ENCODE measurements at regions not wholly inside any gene's neighbourhood (a gene's known extent, or its start where the extent isn't known, plus 50 kb on each side); places are given as distances from the start of the nearest gene placed in this dataset.

- no peaks in the 10 kb centered on the region for H3K27me3 Mint-ChIP-seq (ENCODE audit: insufficient read depth, low read depth, poor library complexity)
- H3K4me1 Mint-ChIP-seq: no peaks in the 10 kb centered on the region
- no peak for DNase-seq (ENCODE audit: low spot score)
- Histone ChIP-seq H3K27me3 (ENCODE audit: insufficient read depth) (no peaks in the 10 kb centered on the region), H3K4me3 (no peak overlapping the region), H3K36me3 (ENCODE audit: insufficient read depth) (no peaks in the 10 kb centered on the region), H3K4me1 (ENCODE audit: insufficient read depth) (no peaks in the 10 kb centered on the region), H4K20me1 (replicated peaks; ENCODE audit: insufficient read depth) (no peaks in the 10 kb centered on the region), H3K79me2 (replicated peaks; ENCODE audit: insufficient read depth) (no peaks in the 10 kb centered on the region), H3F3A (replicated peaks; ENCODE audit: low read depth) (no peaks in the 10 kb centered on the region), H2AFZ (no peak overlapping the region), H3K4me2 (no peak overlapping the region), H3K27ac (ENCODE audit: low read depth) (no peak overlapping the region), H3K9me2 (ENCODE audit: insufficient read depth) (no peaks in the 10 kb centered on the region)
- H3K36me3 Mint-ChIP-seq (ENCODE audit: low read depth): no peaks in the 10 kb centered on the region
- H3K27ac Mint-ChIP-seq: no peak overlapping the region
- H3K4me3 Mint-ChIP-seq: no peak overlapping the region
- ATAC-seq: no peak
- no peaks in the 10 kb centered on the region for H3K9me3 Mint-ChIP-seq
- TF ChIP-seq ZNF331 (CRISPR knock-in tag; IDR thresholded peaks at IDR 0.05; ENCODE audit: low read depth): no peak
- no peak for TF ChIP-seq EZH2 (IDR thresholded peaks at IDR 0.05; ENCODE audit: low read depth, unreplicated experiment)
- TF ChIP-seq ZNF462 (CRISPR knock-in tag; IDR thresholded peaks at IDR 0.05): no peak
- no peak for TF ChIP-seq ZNF114 (CRISPR knock-in tag; IDR thresholded peaks at IDR 0.05)
- no peak for TF ChIP-seq STAT1 (IDR thresholded peaks at IDR 0.05; ENCODE audit: unreplicated experiment)
- TF ChIP-seq ETS1 (IDR thresholded peaks at IDR 0.05): no peak
- TF ChIP-seq POLR2AphosphoS5 (IDR thresholded peaks at IDR 0.05; ENCODE audit: low read depth): no peak
- TF ChIP-seq CTCF (conservative IDR thresholded peaks at IDR 0.05; ENCODE audit: low read depth in 2 of 2): no peak
- no peak for TF ChIP-seq JUNB (IDR thresholded peaks at IDR 0.05; ENCODE audit: unreplicated experiment)
- no peak for TF ChIP-seq CREB1 (CRISPR knock-in tag; IDR thresholded peaks at IDR 0.05; ENCODE audit: low read depth)
- TF ChIP-seq REST (IDR thresholded peaks at IDR 0.05; ENCODE audit: unreplicated experiment): no peak
- no peak for TF ChIP-seq NANOG (IDR thresholded peaks at IDR 0.05; ENCODE audit: borderline replicate concordance)
- TF ChIP-seq EZH2phosphoT487 (IDR thresholded peaks at IDR 0.05; ENCODE audit: unreplicated experiment): no peak
Measured at GRCh38 chr10:57465155-57465554, 802.5 kb downstream of the IPMK start.
